A673 (cell line): ENCODE measurements at regions not wholly inside any gene's neighbourhood (a gene's known extent, or its start where the extent isn't known, plus 50 kb on each side); places are given as distances from the start of the nearest gene placed in this dataset.

ENCODE experiments used
- EZH2 ChIP-seq: fragments of 200-600 bp; sonication (generic); IDR thresholded peaks from 2 replicates; pipeline ENCODE4 v1.6.1; 2017; ENCODE audit warnings: borderline replicate concordance, low read depth, mild to moderate bottlenecking, mixed read lengths, antibody characterized with exemption, low read length; ENCODE audit not compliant: poor library complexity, severe bottlenecking
- TF ChIP-seq, protein P1 (sequence below): fragments of 300-800, 200-600 bp; sonication (generic); conservative IDR thresholded peaks from 2 replicates; pipeline ENCODE4 v1.5.1; 2017; ENCODE audit warnings: low read depth, mild to moderate bottlenecking, antibody characterized with exemption, low read length, moderate library complexity, mixed read lengths

DNA sequence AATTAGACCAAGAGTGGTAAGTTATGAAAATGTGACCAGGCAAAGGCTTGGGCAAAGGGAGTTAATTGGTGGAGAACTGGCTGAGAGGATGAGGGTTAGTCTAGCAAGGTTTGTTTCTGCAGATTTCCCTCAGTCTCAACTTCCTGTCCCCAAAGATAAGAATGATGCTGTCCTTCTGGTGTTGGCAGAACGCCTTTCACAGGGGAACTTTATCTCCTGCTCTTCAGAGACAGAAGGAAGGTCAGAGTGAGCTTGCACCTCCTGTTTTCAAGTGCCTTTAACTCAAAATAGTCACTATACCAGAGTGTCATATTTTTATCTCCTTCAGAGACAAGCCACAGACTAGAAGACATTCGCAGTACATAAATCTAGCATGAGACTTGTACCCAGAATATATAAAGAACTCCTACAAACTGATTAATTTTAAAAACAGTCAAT is 95.7 kb downstream of the TEX51 start:
- TF ChIP-seq, protein P1, sequence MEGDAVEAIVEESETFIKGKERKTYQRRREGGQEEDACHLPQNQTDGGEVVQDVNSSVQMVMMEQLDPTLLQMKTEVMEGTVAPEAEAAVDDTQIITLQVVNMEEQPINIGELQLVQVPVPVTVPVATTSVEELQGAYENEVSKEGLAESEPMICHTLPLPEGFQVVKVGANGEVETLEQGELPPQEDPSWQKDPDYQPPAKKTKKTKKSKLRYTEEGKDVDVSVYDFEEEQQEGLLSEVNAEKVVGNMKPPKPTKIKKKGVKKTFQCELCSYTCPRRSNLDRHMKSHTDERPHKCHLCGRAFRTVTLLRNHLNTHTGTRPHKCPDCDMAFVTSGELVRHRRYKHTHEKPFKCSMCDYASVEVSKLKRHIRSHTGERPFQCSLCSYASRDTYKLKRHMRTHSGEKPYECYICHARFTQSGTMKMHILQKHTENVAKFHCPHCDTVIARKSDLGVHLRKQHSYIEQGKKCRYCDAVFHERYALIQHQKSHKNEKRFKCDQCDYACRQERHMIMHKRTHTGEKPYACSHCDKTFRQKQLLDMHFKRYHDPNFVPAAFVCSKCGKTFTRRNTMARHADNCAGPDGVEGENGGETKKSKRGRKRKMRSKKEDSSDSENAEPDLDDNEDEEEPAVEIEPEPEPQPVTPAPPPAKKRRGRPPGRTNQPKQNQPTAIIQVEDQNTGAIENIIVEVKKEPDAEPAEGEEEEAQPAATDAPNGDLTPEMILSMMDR: no peak
- TF ChIP-seq EZH2: no peak
